ENCODE measurements at regions not wholly inside any gene's neighbourhood (a gene's known extent, or its start where the extent isn't known, plus 50 kb on each side); places are given as distances from the start of the nearest gene placed in this dataset.
A peak's percentile ranks its signal among the peaks of the same experiment; 100 is the strongest.

GRCh38 chr13:84616864-84617263 is 734.6 kb upstream of the SLITRK1 start:
- no peak for TF ChIP-seq POLR2A (IDR thresholded peaks at IDR 0.05)
- TF ChIP-seq CTCF (IDR thresholded peaks at IDR 0.05), result no peak
- Histone ChIP-seq H3K4me3 (no peak overlapping the region), H3K9me3 (no peaks in the 10 kb centered on the region), H3K27ac (no peak overlapping the region), H3K27me3 (no peaks in the 10 kb centered on the region), H3K4me1 (no peaks in the 10 kb centered on the region), H3K36me3 (no peaks in the 10 kb centered on the region)
- ATAC-seq (no peak), DNase-seq (no peak)
- intact Hi-C loops (cut with DNase I), result no loop called here

DNA sequence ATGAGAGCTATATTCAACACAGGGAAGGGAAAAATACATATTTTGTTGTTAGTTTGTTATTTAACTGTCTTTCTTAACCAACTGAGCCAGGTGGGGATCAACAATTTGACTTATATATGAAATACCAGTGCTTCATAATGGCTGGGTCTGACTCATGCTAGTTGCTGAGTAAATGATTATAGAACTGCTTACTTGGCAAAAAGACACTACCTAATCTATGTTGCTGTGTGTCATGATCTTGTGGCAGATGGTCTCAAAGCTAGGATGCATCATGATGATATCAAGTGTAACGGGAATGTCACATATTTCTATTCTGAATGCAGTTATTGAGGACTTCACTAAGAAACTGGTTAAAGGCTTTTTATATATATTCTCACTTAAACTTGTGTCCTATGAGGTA is 727.4 kb upstream of the SLITRK1 start:
- no peak for TF ChIP-seq CTCF (IDR thresholded peaks at IDR 0.05)
- TF ChIP-seq POLR2A (IDR thresholded peaks at IDR 0.05), result no peak
- Histone ChIP-seq H3K36me3 (no peaks in the 10 kb centered on the region), H3K4me1 (peaks cover 0 to 8% (median 0%) of the 10 kb centered on the region in 12 donors), H3K9me3 (no peaks in the 10 kb centered on the region), H3K27ac (no peak overlapping the region), H3K4me3 (no peak overlapping the region), H3K27me3 (no peaks in the 10 kb centered on the region)
- ATAC-seq (no peak), DNase-seq (no peak)
- WGBS, 4 donors, result 70 to 89% (median 78%) methylated on average over 1 of the region's 1 CpG
- intact Hi-C loops (cut with DNase I), result no loop called here

DNA sequence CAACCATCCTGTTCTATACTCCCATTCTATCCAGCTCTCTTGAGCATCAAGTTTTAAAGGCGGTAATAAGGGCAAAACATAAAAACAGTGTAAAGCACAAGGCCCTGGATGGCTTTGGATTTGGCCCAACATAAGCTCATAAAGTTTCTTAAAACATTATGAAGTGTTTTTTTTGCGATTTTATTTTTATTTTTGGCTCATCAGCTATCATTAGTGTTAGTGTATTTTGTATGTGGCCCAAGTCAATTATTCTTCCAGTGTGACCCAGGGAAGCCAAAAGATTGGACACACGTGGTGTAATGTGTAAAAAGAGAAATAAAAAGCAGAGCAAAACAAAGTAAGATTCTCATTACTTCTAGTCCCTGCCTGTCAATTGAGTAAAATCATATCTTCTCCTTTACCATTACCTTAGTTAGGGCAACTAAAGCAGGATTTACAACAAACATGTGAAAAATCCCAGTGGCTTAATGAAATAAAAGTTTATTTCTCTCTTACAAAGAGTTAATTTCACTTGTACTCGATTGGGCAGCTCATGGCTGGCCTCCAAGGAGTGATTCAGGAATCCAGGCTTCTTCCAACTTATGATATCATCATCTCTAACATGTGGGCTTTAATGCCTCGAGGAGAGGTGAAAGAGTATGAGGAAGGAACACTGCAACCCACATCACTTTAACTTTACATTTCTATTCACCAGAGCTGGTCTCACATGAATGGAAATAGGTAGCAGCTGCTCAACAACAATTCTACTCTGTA is 725.2 kb upstream of the SLITRK1 start:
- peak in 1 of 4 donors; percentile 76 for ATAC-seq
- H3K9me3 ChIP-seq, result no peaks in the 10 kb centered on the region
- no peak overlapping the region for H3K27ac ChIP-seq
- 26 to 37% (median 26%) methylated on average over 5 of the region's 5 CpGs for WGBS, 4 donors
- no peak overlapping the region for H3K4me3 ChIP-seq
- DNase-seq, result peak in 3 of 5 donors; percentile 7 to 50 (median 29)
- no peaks in the 10 kb centered on the region for H3K36me3 ChIP-seq
- H3K27me3 ChIP-seq, result no peaks in the 10 kb centered on the region
- peaks cover 0 to 8% (median 0%) of the 10 kb centered on the region in 12 donors for H3K4me1 ChIP-seq
- intact Hi-C loops (cut with DNase I), result no loop called here
- TF ChIP-seq POLR2A (IDR thresholded peaks at IDR 0.05), result no peak
- no peak for TF ChIP-seq CTCF (IDR thresholded peaks at IDR 0.05)

DNA sequence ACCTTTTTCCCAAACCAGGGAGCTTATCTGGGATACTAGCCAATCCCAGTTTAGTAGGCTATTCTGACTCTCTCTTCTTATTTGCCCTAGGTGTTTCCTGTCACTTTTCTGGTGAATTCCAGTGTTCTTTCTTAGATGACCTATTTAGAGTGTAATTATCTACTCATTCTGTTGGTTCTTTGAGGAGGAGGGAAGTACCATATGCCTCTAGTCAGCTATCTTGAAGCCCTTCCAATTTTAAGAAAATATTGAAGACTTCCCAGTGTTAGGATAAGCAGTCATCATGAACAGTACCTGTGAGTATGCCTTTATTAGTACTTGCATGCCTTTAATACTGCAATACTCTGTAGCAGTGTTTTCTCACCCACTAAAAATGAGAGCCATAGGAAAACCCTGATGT is 724.3 kb upstream of the SLITRK1 start:
- TF ChIP-seq POLR2A (IDR thresholded peaks at IDR 0.05), result no peak
- TF ChIP-seq CTCF (IDR thresholded peaks at IDR 0.05), result no peak
- Histone ChIP-seq H3K27ac (no peak overlapping the region), H3K4me3 (no peak overlapping the region), H3K4me1 (peaks cover 0 to 8% (median 0%) of the 10 kb centered on the region in 12 donors), H3K9me3 (no peaks in the 10 kb centered on the region), H3K36me3 (no peaks in the 10 kb centered on the region), H3K27me3 (no peaks in the 10 kb centered on the region)
- DNase-seq (no peak), ATAC-seq (no peak)
- intact Hi-C loops (cut with DNase I), result no loop called here
